ENCODE measurements at regions not wholly inside any gene's neighbourhood (a gene's known extent, or its start where the extent isn't known, plus 50 kb on each side); places are given as distances from the start of the nearest gene placed in this dataset.

GRCh38 chr16:54511222-54511731 lies 224.7 kb upstream of the IRX3 start:
- no peak for DNase-seq (ENCODE audit: low spot score)

- DNase-seq (ENCODE audit: low spot score) = no peak
These were observed 224.2 kb upstream of the IRX3 start for GRCh38 chr16:54510685-54511221.

- no peak for DNase-seq (ENCODE audit: low spot score)
These were observed 222.9 kb upstream of the IRX3 start for GRCh38 chr16:54509456-54509855.

- DNase-seq (ENCODE audit: low spot score) = no peak
These were observed 221.8 kb upstream of the IRX3 start for GRCh38 chr16:54508351-54508750.

- DNase-seq (ENCODE audit: low spot score) = no peak
These were observed 220.3 kb upstream of the IRX3 start for GRCh38 chr16:54506741-54507500.

GRCh38 chr16:54506214-54506580 lies 219.6 kb upstream of the IRX3 start:
- no peak for DNase-seq (ENCODE audit: low spot score)

GRCh38 chr16:54505549-54506213 lies 219.1 kb upstream of the IRX3 start:
- no peak for DNase-seq (ENCODE audit: low spot score)

GRCh38 chr16:54504372-54504771 lies 217.8 kb upstream of the IRX3 start:
- DNase-seq (ENCODE audit: low spot score) = no peak

- no peak for DNase-seq (ENCODE audit: low spot score)
These were observed 217.3 kb upstream of the IRX3 start for GRCh38 chr16:54503856-54504219.

GRCh38 chr16:54503011-54503855 lies 216.6 kb upstream of the IRX3 start:
- DNase-seq (ENCODE audit: low spot score) = no peak

- DNase-seq (ENCODE audit: low spot score) = no peak
These were observed 215.2 kb upstream of the IRX3 start for GRCh38 chr16:54501797-54502196.

- no peak for DNase-seq (ENCODE audit: low spot score)
These were observed 207.0 kb upstream of the IRX3 start for GRCh38 chr16:54493594-54493993.

- DNase-seq (ENCODE audit: low spot score) = no peak
These were observed 206.5 kb upstream of the IRX3 start for GRCh38 chr16:54493061-54493460.

GRCh38 chr16:54490112-54490488 lies 203.5 kb upstream of the IRX3 start:
- no peak for DNase-seq (ENCODE audit: low spot score)

- no peak for DNase-seq (ENCODE audit: low spot score)
These were observed 202.9 kb upstream of the IRX3 start for GRCh38 chr16:54489225-54490111.

GRCh38 chr16:54488729-54489128 lies 202.1 kb upstream of the IRX3 start:
- no peak for DNase-seq (ENCODE audit: low spot score)

- peak; percentile 12 for DNase-seq (ENCODE audit: low spot score)
These were observed 201.3 kb upstream of the IRX3 start for GRCh38 chr16:54487933-54488332.

- DNase-seq (ENCODE audit: low spot score) = no peak
These were observed 198.1 kb upstream of the IRX3 start for GRCh38 chr16:54484700-54485099.

GRCh38 chr16:54482892-54483574 lies 196.4 kb upstream of the IRX3 start:
- DNase-seq (ENCODE audit: low spot score) = no peak

- no peak for DNase-seq (ENCODE audit: low spot score)
These were observed 193.8 kb upstream of the IRX3 start for GRCh38 chr16:54480429-54480828.

GRCh38 chr16:54479546-54479945 lies 193.0 kb upstream of the IRX3 start:
- no peak for DNase-seq (ENCODE audit: low spot score)

Data from globus pallidus (tissue), 1 donor.